Breast epithelium (tissue), 3 donors: ENCODE measurements at regions not wholly inside any gene's neighbourhood (a gene's known extent, or its start where the extent isn't known, plus 50 kb on each side); places are given as distances from the start of the nearest gene placed in this dataset.

Experiments
- POLR2A ChIP-seq: fragments of 450-650 bp; IDR thresholded peaks from one replicate; pipeline ENCODE4 v1.6.1; 2016; ENCODE audit warnings: antibody characterized with exemption, mild to moderate bottlenecking, moderate library complexity
- POLR2AphosphoS5 ChIP-seq, 3 donors: sonication (generic); formaldehyde crosslinking; IDR thresholded peaks; one replicate each; pipeline ENCODE4 v1.6.1; 2017; ENCODE audit warnings: antibody characterized with exemption in 3 of 3
- TF ChIP-seq, protein P1 (sequence below), 3 donors: fragments of 450-650 bp; IDR thresholded peaks; one replicate each; pipeline ENCODE4 v1.5.1; 2016 to 2017; ENCODE audit warnings: antibody characterized with exemption in 3 of 3, mild to moderate bottlenecking in 3 of 3, moderate library complexity in 3 of 3

DNA sequence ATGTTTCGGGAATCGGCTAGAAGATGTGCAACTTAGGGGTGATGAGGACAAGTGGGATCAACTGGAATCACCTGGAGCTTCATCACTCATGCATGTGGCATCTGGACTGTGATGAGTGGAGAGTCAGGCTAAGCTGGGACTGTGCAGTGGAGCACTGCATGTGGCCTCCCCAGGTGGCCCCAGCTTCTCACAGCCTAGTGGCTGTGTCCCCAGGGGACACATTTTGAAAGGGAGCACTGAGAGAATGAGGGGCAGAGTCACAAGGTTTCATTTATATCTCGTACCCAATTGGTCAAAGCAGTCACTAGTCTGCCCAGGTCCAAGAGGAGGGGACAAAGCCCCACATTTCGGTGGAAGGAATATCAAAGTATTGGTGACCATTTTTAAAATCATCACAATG is 54.8 kb upstream of the TCF7L2 start:
- no peak for TF ChIP-seq POLR2A
- TF ChIP-seq, protein P1, sequence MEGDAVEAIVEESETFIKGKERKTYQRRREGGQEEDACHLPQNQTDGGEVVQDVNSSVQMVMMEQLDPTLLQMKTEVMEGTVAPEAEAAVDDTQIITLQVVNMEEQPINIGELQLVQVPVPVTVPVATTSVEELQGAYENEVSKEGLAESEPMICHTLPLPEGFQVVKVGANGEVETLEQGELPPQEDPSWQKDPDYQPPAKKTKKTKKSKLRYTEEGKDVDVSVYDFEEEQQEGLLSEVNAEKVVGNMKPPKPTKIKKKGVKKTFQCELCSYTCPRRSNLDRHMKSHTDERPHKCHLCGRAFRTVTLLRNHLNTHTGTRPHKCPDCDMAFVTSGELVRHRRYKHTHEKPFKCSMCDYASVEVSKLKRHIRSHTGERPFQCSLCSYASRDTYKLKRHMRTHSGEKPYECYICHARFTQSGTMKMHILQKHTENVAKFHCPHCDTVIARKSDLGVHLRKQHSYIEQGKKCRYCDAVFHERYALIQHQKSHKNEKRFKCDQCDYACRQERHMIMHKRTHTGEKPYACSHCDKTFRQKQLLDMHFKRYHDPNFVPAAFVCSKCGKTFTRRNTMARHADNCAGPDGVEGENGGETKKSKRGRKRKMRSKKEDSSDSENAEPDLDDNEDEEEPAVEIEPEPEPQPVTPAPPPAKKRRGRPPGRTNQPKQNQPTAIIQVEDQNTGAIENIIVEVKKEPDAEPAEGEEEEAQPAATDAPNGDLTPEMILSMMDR (IDR thresholded peaks at IDR 0.05) = no peak
- TF ChIP-seq POLR2AphosphoS5 (IDR thresholded peaks at IDR 0.05) = no peak
